NCI-H1048 (cell line): ENCODE measurements at regions not wholly inside any gene's neighbourhood (a gene's known extent, or its start where the extent isn't known, plus 50 kb on each side); places are given as distances from the start of the nearest gene placed in this dataset.
A peak's percentile ranks its signal among the peaks of the same experiment; 100 is the strongest.
"Not testable (repeated sequence)": the region's sequence is repeated elsewhere in the genome, so short reads cannot be mapped to it uniquely, and the experiment has no call there.

Experiments used
- DNase-seq: peaks from one replicate; lab custom pipeline; 2025; lab: John Stamatoyannopoulos, UW

GRCh38 chr5:72760259-72760658 lies 56.2 kb upstream of the TNPO1 start:
- DNase-seq, result no peak

- DNase-seq, result no peak
These were observed 63.6 kb upstream of the TNPO1 start for GRCh38 chr5:72752909-72753308.

GRCh38 chr5:72749362-72749997 lies 67.0 kb upstream of the TNPO1 start:
- DNase-seq, result no peak

GRCh38 chr5:72747826-72748225 lies 68.6 kb upstream of the TNPO1 start:
- DNase-seq, result no peak

GRCh38 chr5:72746736-72747135 lies 69.7 kb upstream of the TNPO1 start:
- DNase-seq, result no peak

GRCh38 chr5:72744136-72744535 lies 72.3 kb upstream of the TNPO1 start:
- DNase-seq, result no peak

- DNase-seq, result no peak
These were observed 74.7 kb upstream of the TNPO1 start for GRCh38 chr5:72741805-72742204.

- DNase-seq, result no peak
These were observed 82.7 kb upstream of the TNPO1 start for GRCh38 chr5:72733810-72734209.

GRCh38 chr5:72723581-72723980 lies 92.9 kb upstream of the TNPO1 start:
- DNase-seq, result peak; percentile 8

GRCh38 chr5:72722792-72723452 lies 93.5 kb upstream of the TNPO1 start:
- no peak for DNase-seq

- DNase-seq, result no peak
These were observed 94.6 kb upstream of the TNPO1 start for GRCh38 chr5:72721844-72722243.

- DNase-seq, result no peak
These were observed 96.3 kb upstream of the TNPO1 start for GRCh38 chr5:72720205-72720604.

GRCh38 chr5:72711351-72711750 lies 105.1 kb upstream of the TNPO1 start:
- DNase-seq, result no peak

GRCh38 chr5:72709341-72709740 lies 107.1 kb upstream of the TNPO1 start:
- DNase-seq, result no peak

GRCh38 chr5:72705178-72705577 lies 111.3 kb upstream of the TNPO1 start:
- DNase-seq, result no peak

- no peak for DNase-seq
These were observed 112.6 kb upstream of the TNPO1 start for GRCh38 chr5:72703876-72704275.

GRCh38 chr5:72702881-72703434 lies 113.5 kb upstream of the TNPO1 start:
- DNase-seq, result no peak

- not testable (repeated sequence) for DNase-seq
These were observed 114.4 kb upstream of the TNPO1 start for GRCh38 chr5:72702105-72702504.

GRCh38 chr5:72698481-72698880 lies 118.0 kb upstream of the TNPO1 start:
- DNase-seq, result no peak

- DNase-seq, result no peak
These were observed 118.8 kb upstream of the TNPO1 start for GRCh38 chr5:72697622-72698021.

GRCh38 chr5:72695659-72696058 lies 120.8 kb upstream of the TNPO1 start:
- no peak for DNase-seq

GRCh38 chr5:72694856-72695255 lies 121.6 kb upstream of the TNPO1 start:
- no peak for DNase-seq

- DNase-seq, result no peak
These were observed 122.8 kb upstream of the TNPO1 start for GRCh38 chr5:72693546-72694205.
